HG02610 (cell line): ENCODE measurements at regions not wholly inside any gene's neighbourhood (a gene's known extent, or its start where the extent isn't known, plus 50 kb on each side); places are given as distances from the start of the nearest gene placed in this dataset.
"Not testable (repeated sequence)": the region's sequence is repeated elsewhere in the genome, so short reads cannot be mapped to it uniquely, and the experiment has no call there.

Source experiments
- ATAC-seq: cut with Tn5 transposase; IDR thresholded peaks from one replicate; pipeline ENCODE4 v1.9.1; 2021; ENCODE audit warnings: mild to moderate bottlenecking, moderate library complexity; ENCODE audit not compliant: unreplicated experiment

- ATAC-seq, result no peak
Observed at GRCh38 chr3:5035113-5035512, 55.9 kb downstream of the BHLHE40 start.

- peak; percentile 57 for ATAC-seq
Observed at GRCh38 chr3:5035692-5036391, 56.6 kb downstream of the BHLHE40 start.

GRCh38 chr3:5036392-5036766 is 57.1 kb downstream of the BHLHE40 start:
- no peak for ATAC-seq

GRCh38 chr3:5036858-5037257 is 57.6 kb downstream of the BHLHE40 start:
- no peak for ATAC-seq

- no peak for ATAC-seq
Observed at GRCh38 chr3:5039585-5039984, 60.3 kb downstream of the BHLHE40 start.

GRCh38 chr3:5041315-5041714 is 62.1 kb downstream of the BHLHE40 start:
- ATAC-seq, result no peak

GRCh38 chr3:5045961-5046360 is 66.7 kb downstream of the BHLHE40 start:
- ATAC-seq, result no peak

- no peak for ATAC-seq
Observed at GRCh38 chr3:5047764-5048419, 68.7 kb downstream of the BHLHE40 start.

GRCh38 chr3:5051772-5052171 is 70.3 kb upstream of the ARL8B start:
- ATAC-seq, result peak; percentile 76

GRCh38 chr3:5052247-5052646 is 69.8 kb upstream of the ARL8B start:
- ATAC-seq, result no peak

GRCh38 chr3:5053021-5053831 is 68.9 kb upstream of the ARL8B start:
- peak; percentile 30 for ATAC-seq

- ATAC-seq, result no peak
Observed at GRCh38 chr3:5054098-5054497, 68.0 kb upstream of the ARL8B start.

- not testable (repeated sequence) for ATAC-seq
Observed at GRCh38 chr3:5054579-5054978, 67.5 kb upstream of the ARL8B start.

GRCh38 chr3:5055357-5056110 is 66.6 kb upstream of the ARL8B start:
- ATAC-seq, result no peak

- ATAC-seq, result no peak
Observed at GRCh38 chr3:5056111-5056391, 66.0 kb upstream of the ARL8B start.

- no peak for ATAC-seq
Observed at GRCh38 chr3:5057272-5057671, 64.8 kb upstream of the ARL8B start.

- peak; percentile 85 for ATAC-seq
Observed at GRCh38 chr3:5057857-5058324, 64.2 kb upstream of the ARL8B start.

- ATAC-seq, result no peak
Observed at GRCh38 chr3:5058471-5058951, 63.6 kb upstream of the ARL8B start.

GRCh38 chr3:5059782-5060181 is 62.3 kb upstream of the ARL8B start:
- no peak for ATAC-seq

GRCh38 chr3:5061218-5061569 is 60.9 kb upstream of the ARL8B start:
- ATAC-seq, result no peak

GRCh38 chr3:5063724-5064123 is 58.4 kb upstream of the ARL8B start:
- no peak for ATAC-seq
